SU-DHL-6 (cell line): ENCODE measurements at regions not wholly inside any gene's neighbourhood (a gene's known extent, or its start where the extent isn't known, plus 50 kb on each side); places are given as distances from the start of the nearest gene placed in this dataset.

Source experiments
- CTCF ChIP-seq: fragments of 200-600 bp; sonication (generic); IDR thresholded peaks from one replicate; pipeline ENCODE4 v1.5.1; 2017; ENCODE audit warnings: antibody characterized with exemption, mild to moderate bottlenecking, low read length, moderate library complexity; ENCODE audit not compliant: insufficient read depth, poor library complexity, severe bottlenecking
- EZH2phosphoT487 ChIP-seq: fragments of 200-600 bp; sonication (generic), shearing (Covaris generic); conservative IDR thresholded peaks from 2 replicates; pipeline ENCODE4 v1.6.1; 2018; ENCODE audit warnings: mild to moderate bottlenecking, antibody characterized with exemption, low read length, moderate library complexity, mixed read lengths

DNA sequence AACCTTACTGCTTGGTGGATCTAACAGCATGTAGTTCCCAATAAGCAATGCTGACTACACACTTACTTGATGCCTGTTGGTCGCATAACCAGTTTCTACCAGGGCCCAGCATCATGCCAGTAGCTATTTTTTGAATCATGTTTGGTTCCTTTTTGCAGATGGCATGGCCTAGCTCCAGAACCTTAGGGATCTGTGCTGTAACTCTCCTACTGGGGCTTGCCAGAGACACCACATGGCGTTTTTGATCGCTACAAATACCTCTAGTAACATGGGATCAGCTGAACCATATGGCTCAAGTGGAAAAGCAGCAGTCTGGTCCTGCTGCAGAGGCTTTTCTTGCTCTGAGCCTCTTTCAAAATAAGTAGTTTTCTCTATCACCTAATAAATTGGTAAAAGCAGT is 654.6 kb upstream of the API5 start:
- TF ChIP-seq CTCF (no peak), EZH2phosphoT487 (no peak)
